Activated CD8-positive, alpha-beta T cell treated with anti-CD3 and anti-CD28 coated beads for 36 hours (primary cell): ENCODE measurements at regions not wholly inside any gene's neighbourhood (a gene's known extent, or its start where the extent isn't known, plus 50 kb on each side); places are given as distances from the start of the nearest gene placed in this dataset.

Source experiments
- ATAC-seq: fragments of 200-7000 bp; cut with Tn5 transposase; one replicate; pipeline ENCODE4 v1.10.0; 2021; ENCODE audit warnings: mild to moderate bottlenecking, moderate library complexity
- CTCF ChIA-PET: fragments of 350-600 bp; sonication (Branson Sonifier 250); formaldehyde crosslinking; loops from one replicate; lab custom pipeline; 2021; ENCODE audit warnings: antibody characterized with exemption; lab: Charles Lee
- POLR2A ChIA-PET: fragments of 350-600 bp; sonication (Branson Sonifier 250); formaldehyde crosslinking; loops from one replicate; lab custom pipeline; 2021; ENCODE audit warnings: antibody characterized with exemption; lab: Charles Lee
- DNase-seq: peaks from one replicate; pipeline ENCODE4 v3.0.0-alpha.2; 2020
- H3K27ac Mint-ChIP-seq: one replicate; pipeline ENCODE4 v1.8.0; 2021; ENCODE audit warnings: mild to moderate bottlenecking, mixed read lengths
- H3K27me3 Mint-ChIP-seq: one replicate; pipeline ENCODE4 v1.8.0; 2021; ENCODE audit warnings: mixed read lengths
- H3K36me3 Mint-ChIP-seq: one replicate; pipeline ENCODE4 v1.8.0; 2021; ENCODE audit warnings: low read depth, mixed read lengths
- H3K4me1 Mint-ChIP-seq: one replicate; pipeline ENCODE4 v1.8.0; 2021; ENCODE audit warnings: low read depth, mixed read lengths
- H3K4me3 Mint-ChIP-seq: one replicate; pipeline ENCODE4 v1.8.0; 2021; ENCODE audit warnings: mild to moderate bottlenecking, moderate library complexity, mixed read lengths
- H3K9me3 Mint-ChIP-seq: one replicate; pipeline ENCODE4 v1.8.0; 2021; ENCODE audit warnings: mixed read lengths
- intact Hi-C: fragments of 100-400 bp; cut with micrococcal nuclease; formaldehyde crosslinking; loops from one replicate; pipeline ENCODE4 v1.10.0; 2022
- TF ChIP-seq, protein P1 (sequence below): fragments of 200-600 bp; IDR thresholded peaks from one replicate; pipeline ENCODE4 v1.8.0; 2022; ENCODE audit warnings: antibody characterized with exemption, mild to moderate bottlenecking

GRCh38 chr2:120496759-120497158 is 150.8 kb downstream of the INHBB start:
- DNase-seq (no peak), ATAC-seq (no peak)
- TF ChIP-seq, protein P1, sequence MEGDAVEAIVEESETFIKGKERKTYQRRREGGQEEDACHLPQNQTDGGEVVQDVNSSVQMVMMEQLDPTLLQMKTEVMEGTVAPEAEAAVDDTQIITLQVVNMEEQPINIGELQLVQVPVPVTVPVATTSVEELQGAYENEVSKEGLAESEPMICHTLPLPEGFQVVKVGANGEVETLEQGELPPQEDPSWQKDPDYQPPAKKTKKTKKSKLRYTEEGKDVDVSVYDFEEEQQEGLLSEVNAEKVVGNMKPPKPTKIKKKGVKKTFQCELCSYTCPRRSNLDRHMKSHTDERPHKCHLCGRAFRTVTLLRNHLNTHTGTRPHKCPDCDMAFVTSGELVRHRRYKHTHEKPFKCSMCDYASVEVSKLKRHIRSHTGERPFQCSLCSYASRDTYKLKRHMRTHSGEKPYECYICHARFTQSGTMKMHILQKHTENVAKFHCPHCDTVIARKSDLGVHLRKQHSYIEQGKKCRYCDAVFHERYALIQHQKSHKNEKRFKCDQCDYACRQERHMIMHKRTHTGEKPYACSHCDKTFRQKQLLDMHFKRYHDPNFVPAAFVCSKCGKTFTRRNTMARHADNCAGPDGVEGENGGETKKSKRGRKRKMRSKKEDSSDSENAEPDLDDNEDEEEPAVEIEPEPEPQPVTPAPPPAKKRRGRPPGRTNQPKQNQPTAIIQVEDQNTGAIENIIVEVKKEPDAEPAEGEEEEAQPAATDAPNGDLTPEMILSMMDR, result no peak
- POLR2A ChIA-PET, result no interaction called here
- CTCF ChIA-PET, result no interaction called here
- no peaks in the 10 kb centered on the region for H3K9me3 Mint-ChIP-seq
- intact Hi-C loops, result no loop called here
- no peaks in the 10 kb centered on the region for H3K36me3 Mint-ChIP-seq
- no peak overlapping the region for H3K4me3 Mint-ChIP-seq
- H3K27ac Mint-ChIP-seq, result no peak overlapping the region
- peaks cover 2% of the 10 kb centered on the region for H3K27me3 Mint-ChIP-seq
- H3K4me1 Mint-ChIP-seq, result no peaks in the 10 kb centered on the region

GRCh38 chr2:120497261-120497977 is 151.5 kb downstream of the INHBB start:
- TF ChIP-seq, protein P1, result no peak
- Mint-ChIP-seq H3K27ac (no peak overlapping the region), H3K4me3 (no peak overlapping the region), H3K27me3 (peaks cover 2% of the 10 kb centered on the region), H3K9me3 (no peaks in the 10 kb centered on the region), H3K36me3 (no peaks in the 10 kb centered on the region), H3K4me1 (no peaks in the 10 kb centered on the region)
- intact Hi-C loops, result no loop called here
- ChIA-PET CTCF (no interaction called here), POLR2A (no interaction called here)
- no peak for ATAC-seq
- DNase-seq, result no peak

GRCh38 chr2:120498121-120498520 is 152.2 kb downstream of the INHBB start:
- POLR2A ChIA-PET, result no interaction called here
- ATAC-seq (no peak), DNase-seq (no peak)
- no peak overlapping the region for H3K27ac Mint-ChIP-seq
- H3K4me1 Mint-ChIP-seq, result no peaks in the 10 kb centered on the region
- H3K4me3 Mint-ChIP-seq, result no peak overlapping the region
- no peaks in the 10 kb centered on the region for H3K36me3 Mint-ChIP-seq
- H3K9me3 Mint-ChIP-seq, result no peaks in the 10 kb centered on the region
- TF ChIP-seq, protein P1, result no peak
- H3K27me3 Mint-ChIP-seq, result peaks cover 2% of the 10 kb centered on the region
- CTCF ChIA-PET, result no interaction called here
- intact Hi-C loops, result no loop called here

- CTCF ChIA-PET, result no interaction called here
- ATAC-seq (no peak), DNase-seq (no peak)
- intact Hi-C loops, result no loop called here
- Mint-ChIP-seq H3K36me3 (no peaks in the 10 kb centered on the region), H3K27ac (no peak overlapping the region), H3K9me3 (no peaks in the 10 kb centered on the region), H3K27me3 (no peaks in the 10 kb centered on the region), H3K4me1 (no peaks in the 10 kb centered on the region), H3K4me3 (no peak overlapping the region)
- TF ChIP-seq, protein P1, result no peak
- POLR2A ChIA-PET, result no interaction called here
These were observed 152.8 kb downstream of the INHBB start for GRCh38 chr2:120498576-120499394.

GRCh38 chr2:120499784-120500495 is 154.0 kb downstream of the INHBB start:
- no peak overlapping the region for H3K27ac Mint-ChIP-seq
- CTCF ChIA-PET, result no interaction called here
- intact Hi-C loops, result no loop called here

More at GRCh38 chr2:120499784-120500495, 154.0 kb downstream of the INHBB start:
- Mint-ChIP-seq H3K27me3 (no peaks in the 10 kb centered on the region), H3K4me1 (no peaks in the 10 kb centered on the region), H3K4me3 (no peak overlapping the region), H3K36me3 (no peaks in the 10 kb centered on the region), H3K9me3 (no peaks in the 10 kb centered on the region)
- POLR2A ChIA-PET, result no interaction called here
- ATAC-seq (no peak), DNase-seq (no peak)
- TF ChIP-seq, protein P1, result no peak
